Mucosa of rectum (tissue), 2 donors: ENCODE measurements at regions not wholly inside any gene's neighbourhood (a gene's known extent, or its start where the extent isn't known, plus 50 kb on each side); places are given as distances from the start of the nearest gene placed in this dataset.
"Not testable (repeated sequence)": the region's sequence is repeated elsewhere in the genome, so short reads cannot be mapped to it uniquely, and the experiment has no call there.

Experiments used
- H3K27ac ChIP-seq, 2 donors: one replicate each; pipeline ENCODE4 v1.7.0; 2013; ENCODE audit warnings: inconsistent platforms in 2 of 2, low read depth in 2 of 2, low read length in 2 of 2
- H3K27me3 ChIP-seq, 2 donors: one replicate each; pipeline ENCODE4 v1.7.0; 2013; ENCODE audit warnings: low read length in 2 of 2; ENCODE audit not compliant: control insufficient read depth in 2 of 2, insufficient read depth in 2 of 2
- H3K36me3 ChIP-seq, 2 donors: one replicate each; pipeline ENCODE4 v1.7.0; 2013; ENCODE audit warnings: low read length in 2 of 2; ENCODE audit not compliant: control insufficient read depth in 2 of 2, insufficient read depth in 2 of 2
- H3K4me1 ChIP-seq, 2 donors: one replicate each; pipeline ENCODE4 v1.7.0; 2013; ENCODE audit warnings: low read length in 2 of 2, mild to moderate bottlenecking in 1 of 2; ENCODE audit not compliant: control insufficient read depth in 2 of 2, insufficient read depth in 2 of 2
- H3K4me3 ChIP-seq, 2 donors: one replicate each; pipeline ENCODE4 v1.7.0; 2013; ENCODE audit warnings: low read length in 2 of 2
- H3K9ac ChIP-seq, 2 donors: one replicate each; pipeline ENCODE4 v1.7.0; 2013; ENCODE audit warnings: low read length in 2 of 2, low read depth in 1 of 2, mild to moderate bottlenecking in 1 of 2
- H3K9me3 ChIP-seq, 2 donors: one replicate each; pipeline ENCODE4 v1.7.0; 2013; ENCODE audit warnings: low read length in 2 of 2; ENCODE audit not compliant: control insufficient read depth in 2 of 2
- donor health status: healthy.
- donor health status: Normal muscosa, but diverticular disease.

DNA sequence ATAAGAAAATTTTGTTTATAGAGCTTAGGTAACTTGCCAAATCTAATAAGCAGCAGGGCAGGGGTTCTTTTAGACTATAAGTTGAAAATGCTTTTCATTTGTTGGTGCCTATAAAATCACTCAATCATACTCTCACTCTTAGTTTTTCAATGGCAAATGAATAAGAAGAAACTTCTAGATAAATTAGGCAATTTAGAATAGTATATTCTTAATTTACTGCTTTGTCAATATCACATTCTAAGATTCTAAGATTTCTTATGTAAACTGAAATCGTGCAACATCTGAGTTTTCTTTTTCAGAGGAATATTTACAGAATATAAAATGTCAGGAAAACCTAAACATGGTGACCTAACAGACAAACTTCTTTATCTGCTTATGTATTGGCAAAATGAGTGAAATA is 849.0 kb downstream of the DTWD2 start:
- Histone ChIP-seq H3K27ac (no peak overlapping the region), H3K27me3 (no peaks in the 10 kb centered on the region), H3K9me3 (no peaks in the 10 kb centered on the region), H3K4me3 (no peak overlapping the region), H3K36me3 (no peaks in the 10 kb centered on the region), H3K9ac (no peak overlapping the region), H3K4me1 (no peaks in the 10 kb centered on the region)

DNA sequence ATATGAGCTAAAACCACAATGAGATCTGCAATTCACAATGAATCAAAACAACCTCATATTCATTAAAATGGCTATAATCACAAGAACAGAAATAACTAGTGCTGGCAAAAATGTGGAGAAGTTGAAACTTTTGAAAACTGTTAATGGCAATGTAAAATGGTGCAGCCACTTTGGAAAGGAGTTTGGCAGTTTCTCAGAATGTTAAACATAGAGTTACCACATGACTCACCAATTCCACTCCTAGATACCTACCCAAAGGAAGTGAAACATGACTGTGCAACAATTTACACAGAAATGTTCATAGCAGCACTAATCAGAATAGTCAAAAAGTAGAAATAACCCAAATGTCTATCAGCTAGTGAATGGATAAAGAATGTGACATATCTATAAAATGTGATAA is 862.2 kb downstream of the DTWD2 start:
- Histone ChIP-seq H3K9ac (no peak overlapping the region), H3K4me3 (no peak overlapping the region), H3K27ac (no peak overlapping the region), H3K4me1 (no peaks in the 10 kb centered on the region), H3K9me3 (no peaks in the 10 kb centered on the region), H3K27me3 (no peaks in the 10 kb centered on the region), H3K36me3 (no peaks in the 10 kb centered on the region)

DNA sequence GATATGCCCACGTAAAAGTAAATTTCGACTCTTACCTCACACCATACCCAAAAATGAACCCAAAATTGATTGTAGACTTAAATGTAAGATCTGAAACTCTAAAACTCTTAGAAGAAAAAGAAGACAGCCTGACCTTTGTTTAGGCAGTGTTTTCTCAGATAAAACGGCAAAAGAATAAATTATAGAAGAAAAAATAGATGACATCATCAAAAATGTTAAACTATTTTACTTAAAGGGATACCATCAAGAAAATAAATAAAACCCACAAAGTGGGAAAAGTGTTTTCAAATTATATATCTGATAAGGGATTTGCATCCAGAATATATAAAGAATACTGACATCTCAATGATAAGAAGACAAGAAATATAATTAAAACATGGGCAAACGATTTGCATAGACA is 862.7 kb downstream of the DTWD2 start:
- H3K36me3 ChIP-seq = no peaks in the 10 kb centered on the region
- H3K27ac ChIP-seq = no peak overlapping the region
- no peak overlapping the region for H3K4me3 ChIP-seq
- H3K9me3 ChIP-seq = no peaks in the 10 kb centered on the region
- no peaks in the 10 kb centered on the region for H3K27me3 ChIP-seq
- no peak overlapping the region for H3K9ac ChIP-seq
- H3K4me1 ChIP-seq = no peaks in the 10 kb centered on the region

DNA sequence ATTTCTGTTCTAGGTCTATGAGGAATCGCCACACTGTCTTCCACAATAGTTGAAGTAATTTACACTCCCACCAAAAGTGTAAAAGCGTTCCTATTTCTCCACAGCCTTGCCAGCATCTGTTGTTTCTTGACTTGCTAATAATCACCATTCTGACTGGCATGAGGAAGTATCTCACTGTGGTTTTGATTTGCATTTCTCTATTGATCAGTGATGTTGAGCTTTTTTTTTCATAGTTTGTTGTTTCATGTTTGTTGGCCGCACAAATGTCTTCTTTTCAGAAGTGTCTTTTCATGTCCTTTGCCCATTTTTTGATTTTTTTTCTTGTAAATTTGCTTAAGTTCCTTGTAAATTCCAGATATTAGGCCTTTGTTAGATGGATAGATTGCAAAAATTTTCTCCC is 867.1 kb downstream of the DTWD2 start:
- Histone ChIP-seq H3K36me3 (no peaks in the 10 kb centered on the region), H3K4me1 (no peaks in the 10 kb centered on the region), H3K27ac (no peak overlapping the region), H3K27me3 (no peaks in the 10 kb centered on the region), H3K9ac (no peak overlapping the region), H3K4me3 (no peak overlapping the region), H3K9me3 (no peaks in the 10 kb centered on the region)

DNA sequence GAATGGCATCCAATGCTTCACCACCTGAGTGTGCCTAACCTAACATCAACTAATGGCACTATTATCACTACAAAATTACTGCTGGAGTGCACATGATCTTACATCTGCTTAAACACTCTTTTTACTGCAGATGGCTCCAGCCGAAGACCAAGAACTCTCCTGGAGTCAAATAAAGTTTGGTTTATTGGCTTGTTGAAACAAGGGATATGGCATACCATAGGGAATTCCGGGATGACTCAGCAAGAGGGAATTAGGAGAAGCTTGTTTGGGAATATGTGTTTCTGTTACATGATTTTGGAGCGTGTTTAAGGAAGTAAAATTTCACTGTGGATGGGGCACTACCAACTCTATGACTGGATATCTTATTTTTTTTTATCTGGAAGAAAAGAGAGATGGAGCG is 872.6 kb downstream of the DTWD2 start:
- Histone ChIP-seq H3K36me3 (no peaks in the 10 kb centered on the region), H3K4me3 (no peak overlapping the region), H3K9ac (no peak overlapping the region), H3K27me3 (no peaks in the 10 kb centered on the region), H3K4me1 (no peaks in the 10 kb centered on the region), H3K9me3 (no peaks in the 10 kb centered on the region), H3K27ac (no peak overlapping the region)

DNA sequence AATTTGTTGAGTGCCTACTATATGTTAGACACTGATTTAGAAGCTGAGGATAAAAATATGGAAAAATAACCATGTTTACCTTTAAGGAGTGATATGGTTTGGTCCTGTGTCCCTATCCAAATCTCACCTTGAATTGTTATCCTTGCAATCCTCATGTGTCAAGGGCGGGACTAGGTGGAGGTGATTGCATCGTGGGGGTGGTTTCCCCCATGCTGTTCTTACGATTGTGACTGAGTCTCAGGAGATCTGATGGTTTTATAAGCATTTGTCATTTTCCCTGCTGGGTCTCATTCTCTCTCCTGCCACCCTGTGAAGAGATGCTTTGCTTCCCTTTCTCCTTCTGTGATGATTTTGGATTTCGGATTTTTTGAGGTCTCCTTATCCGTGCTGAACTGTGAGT is 876.4 kb downstream of the DTWD2 start:
- H3K9me3 ChIP-seq = no peaks in the 10 kb centered on the region
- H3K36me3 ChIP-seq = no peaks in the 10 kb centered on the region
- no peaks in the 10 kb centered on the region for H3K4me1 ChIP-seq
- no peak overlapping the region for H3K9ac ChIP-seq
- H3K27me3 ChIP-seq = no peaks in the 10 kb centered on the region
- no peak overlapping the region for H3K27ac ChIP-seq
- H3K4me3 ChIP-seq = no peak overlapping the region

DNA sequence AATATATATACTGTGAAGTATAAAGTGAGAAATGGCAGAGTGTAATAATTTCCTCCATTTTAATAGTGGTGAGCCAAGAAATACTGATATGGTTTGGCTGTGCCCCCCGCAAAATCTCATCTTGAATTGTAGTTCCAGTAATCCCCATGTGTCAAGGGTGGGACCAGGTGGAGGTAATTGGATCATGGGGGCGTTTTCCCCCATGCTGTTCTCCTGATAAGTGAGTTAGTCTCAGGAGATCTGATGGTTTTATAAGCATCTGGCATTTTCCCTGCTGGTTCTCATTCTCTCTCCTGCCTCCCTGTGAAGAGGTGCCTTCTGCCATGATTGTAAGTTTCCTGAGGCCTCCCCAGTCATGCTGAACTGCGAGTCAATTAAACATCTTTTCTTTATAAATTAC is 881.1 kb downstream of the DTWD2 start:
- H3K4me1 ChIP-seq, H3K36me3 ChIP-seq, H3K4me3 ChIP-seq, H3K27me3 ChIP-seq, H3K27ac ChIP-seq, H3K9ac ChIP-seq, H3K9me3 ChIP-seq: not testable (repeated sequence)

DNA sequence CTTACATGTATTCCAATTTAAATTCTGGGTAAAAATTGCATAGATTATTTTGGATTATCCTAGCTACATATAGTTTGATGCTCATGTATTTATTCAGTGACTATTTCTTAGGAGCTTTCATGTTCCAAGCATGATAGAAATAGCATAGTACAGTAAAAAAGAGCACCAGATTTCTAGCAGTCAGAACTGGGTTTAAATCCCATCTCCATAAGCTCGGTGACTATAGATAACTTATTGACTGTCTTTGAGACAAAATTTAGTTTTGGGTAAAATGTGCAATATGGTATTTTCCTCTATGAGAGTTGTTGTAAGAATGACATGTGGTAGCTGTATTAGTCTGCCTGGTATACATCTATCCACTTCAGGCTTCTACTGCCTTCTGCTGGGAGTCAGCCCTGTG is 889.6 kb downstream of the DTWD2 start:
- Histone ChIP-seq H3K4me3 (no peak overlapping the region), H3K9ac (no peak overlapping the region), H3K27me3 (no peaks in the 10 kb centered on the region), H3K36me3 (no peaks in the 10 kb centered on the region), H3K9me3 (no peaks in the 10 kb centered on the region), H3K4me1 (no peaks in the 10 kb centered on the region), H3K27ac (no peak overlapping the region)

DNA sequence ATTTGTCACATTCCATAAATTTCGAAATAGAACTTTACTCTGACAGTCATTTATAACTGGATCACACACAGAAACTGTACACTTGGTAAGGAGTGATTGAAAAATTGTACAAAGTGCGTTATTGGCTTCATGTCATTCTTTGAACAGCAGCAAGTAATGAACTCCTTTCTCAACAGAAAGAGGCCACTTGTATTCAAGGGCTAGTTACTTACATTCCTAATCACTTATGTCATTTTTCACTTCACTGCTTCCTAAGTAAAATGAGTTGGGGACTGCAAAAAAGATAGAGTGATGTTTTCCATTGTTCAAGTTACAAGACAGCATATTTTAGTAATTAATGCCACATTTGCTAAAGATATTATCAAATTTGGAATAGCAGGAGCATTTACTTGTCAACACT is 893.2 kb downstream of the DTWD2 start:
- no peak overlapping the region for H3K4me3 ChIP-seq
- H3K27ac ChIP-seq = no peak overlapping the region
- H3K27me3 ChIP-seq = no peaks in the 10 kb centered on the region
- no peaks in the 10 kb centered on the region for H3K4me1 ChIP-seq
- H3K36me3 ChIP-seq = no peaks in the 10 kb centered on the region
- no peaks in the 10 kb centered on the region for H3K9me3 ChIP-seq
- H3K9ac ChIP-seq = no peak overlapping the region

DNA sequence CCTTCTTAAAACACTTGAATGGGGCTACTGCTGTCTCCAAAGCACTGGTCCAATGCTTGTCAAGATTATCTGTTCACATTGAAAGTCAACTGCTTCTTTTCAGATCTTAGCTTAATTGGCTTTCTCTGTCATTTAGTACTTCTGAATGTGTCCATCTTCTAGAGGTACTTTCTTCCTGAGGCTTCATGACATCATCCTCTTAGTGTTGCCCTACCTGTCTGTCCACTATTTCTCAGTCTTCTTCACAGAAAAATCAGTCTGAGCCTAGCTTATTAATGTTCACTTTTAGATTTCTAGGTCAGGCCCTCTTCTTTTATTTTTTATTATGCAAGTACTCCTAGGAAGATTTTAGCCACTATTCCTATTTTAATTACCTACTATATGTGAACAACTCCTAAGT is 899.9 kb downstream of the DTWD2 start:
- Histone ChIP-seq H3K36me3 (no peaks in the 10 kb centered on the region), H3K27ac (no peak overlapping the region), H3K9ac (no peak overlapping the region), H3K4me1 (no peaks in the 10 kb centered on the region), H3K27me3 (no peaks in the 10 kb centered on the region), H3K9me3 (no peaks in the 10 kb centered on the region), H3K4me3 (no peak overlapping the region)

DNA sequence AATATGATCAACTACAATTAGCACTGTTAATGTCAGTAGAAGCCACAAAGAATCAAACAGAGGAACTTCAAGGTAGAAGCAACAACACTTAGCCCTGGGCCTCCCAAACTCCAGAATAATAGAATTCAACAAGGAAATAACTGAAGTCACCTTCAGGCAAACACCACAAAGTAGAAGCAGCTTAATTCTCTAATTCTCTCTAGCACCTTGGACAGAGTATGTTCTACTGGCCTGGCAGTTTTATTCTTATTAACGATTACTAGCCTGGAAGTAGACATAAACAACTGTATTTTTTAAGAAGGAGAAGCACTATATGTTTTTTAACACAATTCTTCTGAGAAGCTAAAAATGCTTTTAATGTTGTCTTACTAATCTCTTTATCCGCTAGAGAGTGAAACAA is 911.9 kb downstream of the DTWD2 start:
- no peaks in the 10 kb centered on the region for H3K36me3 ChIP-seq
- H3K27ac ChIP-seq = no peak overlapping the region
- H3K4me1 ChIP-seq = no peaks in the 10 kb centered on the region
- H3K4me3 ChIP-seq = no peak overlapping the region
- no peaks in the 10 kb centered on the region for H3K27me3 ChIP-seq
- no peaks in the 10 kb centered on the region for H3K9me3 ChIP-seq
- H3K9ac ChIP-seq = no peak overlapping the region
